Activated T-cell treated with anti-CD3 and anti-CD28 coated beads, Interleukin-2, amount 50 U/mL, for 24 hours (primary cell): ENCODE measurements at regions not wholly inside any gene's neighbourhood (a gene's known extent, or its start where the extent isn't known, plus 50 kb on each side); places are given as distances from the start of the nearest gene placed in this dataset.
"Not testable (repeated sequence)": the region's sequence is repeated elsewhere in the genome, so short reads cannot be mapped to it uniquely, and the experiment has no call there.

Experiments used
- DNase-seq: peaks from one replicate; pipeline ENCODE4 v3.0.0-alpha.2; 2020
- H3K27ac Mint-ChIP-seq: 2 replicates; pipeline ENCODE4 v1.8.0; 2020; ENCODE audit warnings: mild to moderate bottlenecking, mixed read lengths
- H3K27me3 Mint-ChIP-seq: 2 replicates; pipeline ENCODE4 v1.8.0; 2020; ENCODE audit warnings: mixed read lengths
- H3K36me3 Mint-ChIP-seq: 2 replicates; pipeline ENCODE4 v1.8.0; 2020; ENCODE audit warnings: low read depth, mixed read lengths
- H3K4me1 Mint-ChIP-seq: 2 replicates; pipeline ENCODE4 v1.8.0; 2020; ENCODE audit warnings: low read depth, mixed read lengths
- H3K4me3 Mint-ChIP-seq: 2 replicates; pipeline ENCODE4 v1.8.0; 2020; ENCODE audit warnings: mild to moderate bottlenecking, moderate library complexity, mixed read lengths
- H3K9me3 Mint-ChIP-seq: 2 replicates; pipeline ENCODE4 v1.8.0; 2020; ENCODE audit warnings: mixed read lengths

DNA sequence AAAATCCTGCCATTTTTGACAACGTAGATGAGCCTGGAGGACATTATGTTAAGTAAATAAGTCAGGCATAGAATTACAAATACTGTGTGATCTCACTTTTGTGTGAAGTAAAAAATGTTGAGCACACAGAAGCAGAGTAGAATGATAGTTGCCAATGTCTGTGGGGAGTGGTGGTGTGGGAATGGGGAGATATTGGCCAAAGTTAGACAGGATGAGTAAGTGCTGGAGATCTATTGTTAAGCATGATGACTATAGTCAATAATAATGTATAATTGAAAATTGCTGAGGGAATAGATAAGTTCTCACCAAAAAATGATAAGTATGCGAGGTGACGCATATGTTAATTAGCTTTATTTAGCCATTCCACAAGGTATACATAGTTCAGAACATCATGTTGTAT, 92.0 kb downstream of the GPR85 start:
- Mint-ChIP-seq H3K4me3 (no peak overlapping the region), H3K27ac (no peak overlapping the region), H3K36me3 (no peaks in the 10 kb centered on the region), H3K9me3 (no peaks in the 10 kb centered on the region), H3K4me1 (no peaks in the 10 kb centered on the region), H3K27me3 (peaks cover 24% of the 10 kb centered on the region)
- no peak for DNase-seq

DNA sequence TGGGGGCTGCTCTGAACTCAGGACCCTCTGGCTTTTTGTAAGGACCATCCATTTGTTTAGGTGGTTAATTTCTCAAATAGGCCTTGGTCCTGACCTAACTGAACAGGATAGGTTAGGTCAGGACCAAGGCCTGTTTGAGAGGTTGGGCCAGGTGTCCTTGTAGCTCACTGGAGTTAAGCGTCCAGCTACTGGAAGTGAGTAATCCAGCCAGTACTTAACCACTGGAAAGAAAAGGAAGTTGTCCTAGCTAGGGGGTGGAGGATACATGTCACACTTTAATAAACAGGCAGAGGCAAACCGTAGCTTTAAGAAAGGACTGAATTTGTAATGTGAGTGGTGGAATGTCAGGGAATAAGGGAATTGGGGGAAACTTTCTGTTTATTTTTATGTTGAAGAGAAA, 96.0 kb downstream of the GPR85 start:
- no peak overlapping the region for H3K27ac Mint-ChIP-seq
- no peaks in the 10 kb centered on the region for H3K4me1 Mint-ChIP-seq
- no peaks in the 10 kb centered on the region for H3K9me3 Mint-ChIP-seq
- DNase-seq: no peak
- H3K27me3 Mint-ChIP-seq: peaks cover 35% of the 10 kb centered on the region
- no peaks in the 10 kb centered on the region for H3K36me3 Mint-ChIP-seq
- H3K4me3 Mint-ChIP-seq: no peak overlapping the region

DNA sequence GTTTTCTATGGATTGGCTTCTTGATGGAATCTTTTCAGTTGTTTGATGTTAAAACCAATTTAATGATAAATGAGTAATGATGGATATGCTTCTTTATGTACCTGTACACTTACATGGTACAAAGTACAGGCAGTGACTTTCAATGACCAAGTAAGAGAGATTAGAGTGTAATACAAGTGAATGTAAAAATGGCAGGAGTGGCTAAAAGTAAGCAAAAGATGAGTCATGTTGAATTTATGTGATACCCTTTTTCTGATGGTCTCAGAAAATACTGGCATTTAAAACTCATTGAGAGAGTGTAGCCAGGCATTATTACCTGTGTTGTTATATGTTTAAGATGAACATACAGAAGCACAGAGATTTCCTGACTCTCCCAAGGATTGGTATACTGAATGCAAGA, 97.1 kb downstream of the GPR85 start:
- no peak for DNase-seq
- Mint-ChIP-seq H3K27ac (no peak overlapping the region), H3K4me1 (no peaks in the 10 kb centered on the region), H3K4me3 (no peak overlapping the region), H3K9me3 (no peaks in the 10 kb centered on the region), H3K36me3 (no peaks in the 10 kb centered on the region), H3K27me3 (peaks cover 31% of the 10 kb centered on the region)

DNA sequence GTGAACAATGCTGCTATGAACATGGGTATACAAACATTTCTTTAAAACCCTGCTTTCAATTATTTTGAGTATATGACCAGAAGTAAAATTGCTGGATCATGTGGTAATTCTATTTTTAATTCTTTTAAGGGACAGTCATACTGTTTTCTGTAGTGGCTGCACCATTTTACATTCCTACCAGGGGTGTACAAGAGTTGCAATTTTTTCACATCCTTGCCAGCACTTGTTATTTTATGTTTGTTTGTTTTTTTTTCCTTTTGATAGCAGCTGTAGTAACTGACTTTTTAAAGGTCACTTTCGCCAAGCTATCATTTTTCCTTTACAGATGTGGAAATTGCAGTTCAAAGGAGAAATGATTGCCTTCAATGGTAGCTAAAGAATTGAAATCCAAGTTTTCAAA, 99.5 kb downstream of the GPR85 start:
- H3K27ac Mint-ChIP-seq: no peak overlapping the region
- no peaks in the 10 kb centered on the region for H3K9me3 Mint-ChIP-seq
- H3K4me3 Mint-ChIP-seq: no peak overlapping the region
- no peaks in the 10 kb centered on the region for H3K4me1 Mint-ChIP-seq
- H3K27me3 Mint-ChIP-seq: peaks cover 28% of the 10 kb centered on the region
- DNase-seq: no peak
- no peaks in the 10 kb centered on the region for H3K36me3 Mint-ChIP-seq

DNA sequence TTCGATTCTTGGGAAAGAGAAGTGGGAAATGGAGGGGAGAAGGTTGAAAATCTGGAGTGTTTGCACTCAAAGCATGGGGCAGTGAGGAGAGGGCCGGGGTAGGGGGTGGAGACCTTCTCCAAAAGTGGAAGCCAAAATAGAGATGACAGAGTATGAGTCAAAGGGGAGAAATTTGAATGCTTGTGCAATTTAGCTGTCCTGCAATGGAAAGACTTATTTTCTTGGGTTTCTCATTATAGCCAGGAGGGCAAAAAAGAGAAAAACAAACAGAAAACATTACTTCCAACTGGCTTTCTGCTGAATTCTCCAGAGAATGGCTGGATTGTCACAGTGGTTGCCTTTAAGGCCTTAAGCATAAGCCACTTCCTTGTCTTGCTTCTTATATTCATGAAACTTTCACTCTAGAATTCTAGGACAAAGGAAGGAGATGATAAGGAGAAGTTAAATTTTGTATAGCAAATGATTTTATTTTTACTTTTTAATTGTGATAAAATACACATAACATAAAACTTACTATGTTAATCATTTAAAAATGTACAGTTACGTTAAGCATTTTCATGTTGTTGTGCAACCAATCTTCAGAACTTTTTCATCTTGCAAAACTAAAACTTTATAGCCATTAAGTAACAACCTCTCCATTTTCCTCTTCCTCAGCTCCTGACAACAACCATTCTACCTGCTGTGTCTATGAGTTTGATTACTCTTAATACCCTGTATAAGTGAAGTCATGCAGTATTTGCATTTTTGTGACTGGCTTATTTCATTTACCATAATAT, 100.2 kb downstream of the GPR85 start:
- H3K4me3 Mint-ChIP-seq: no peak overlapping the region
- H3K36me3 Mint-ChIP-seq: no peaks in the 10 kb centered on the region
- no peaks in the 10 kb centered on the region for H3K4me1 Mint-ChIP-seq
- no peaks in the 10 kb centered on the region for H3K9me3 Mint-ChIP-seq
- H3K27me3 Mint-ChIP-seq: peaks cover 24% of the 10 kb centered on the region
- no peak overlapping the region for H3K27ac Mint-ChIP-seq
- DNase-seq: no peak

DNA sequence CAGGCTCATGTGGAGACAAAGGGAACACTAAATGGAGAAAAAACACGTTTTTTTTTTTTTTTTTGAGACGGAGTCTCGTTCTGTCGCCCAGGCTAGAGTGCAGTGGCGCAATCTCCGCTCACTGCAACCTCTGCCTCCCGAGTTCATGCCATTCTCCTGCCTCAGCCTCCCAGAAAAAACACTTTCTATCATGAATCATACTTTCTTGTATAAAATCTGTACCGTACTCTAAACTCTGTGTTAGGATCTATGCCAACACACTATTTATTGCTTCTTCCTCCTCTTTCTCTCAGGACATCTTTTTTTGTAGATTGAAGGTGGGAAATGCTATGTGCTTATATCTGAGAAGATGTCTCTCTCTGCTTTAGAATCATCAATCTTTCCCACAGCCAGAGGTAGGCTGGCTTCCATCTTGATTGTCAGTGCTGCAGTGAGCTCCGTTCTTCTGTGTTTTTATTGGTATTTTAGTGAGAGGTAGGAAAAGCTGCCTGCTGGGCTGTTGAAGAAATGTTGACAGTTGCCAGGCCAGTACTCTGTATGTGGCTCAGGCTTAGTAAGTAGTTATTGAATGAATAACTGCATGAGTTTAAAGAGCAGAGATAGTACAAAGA, 101.1 kb downstream of the GPR85 start:
- no peaks in the 10 kb centered on the region for H3K36me3 Mint-ChIP-seq
- DNase-seq: no peak
- no peaks in the 10 kb centered on the region for H3K9me3 Mint-ChIP-seq
- H3K4me1 Mint-ChIP-seq: no peaks in the 10 kb centered on the region
- H3K27me3 Mint-ChIP-seq: peaks cover 24% of the 10 kb centered on the region
- H3K27ac Mint-ChIP-seq: no peak overlapping the region
- H3K4me3 Mint-ChIP-seq: no peak overlapping the region

DNA sequence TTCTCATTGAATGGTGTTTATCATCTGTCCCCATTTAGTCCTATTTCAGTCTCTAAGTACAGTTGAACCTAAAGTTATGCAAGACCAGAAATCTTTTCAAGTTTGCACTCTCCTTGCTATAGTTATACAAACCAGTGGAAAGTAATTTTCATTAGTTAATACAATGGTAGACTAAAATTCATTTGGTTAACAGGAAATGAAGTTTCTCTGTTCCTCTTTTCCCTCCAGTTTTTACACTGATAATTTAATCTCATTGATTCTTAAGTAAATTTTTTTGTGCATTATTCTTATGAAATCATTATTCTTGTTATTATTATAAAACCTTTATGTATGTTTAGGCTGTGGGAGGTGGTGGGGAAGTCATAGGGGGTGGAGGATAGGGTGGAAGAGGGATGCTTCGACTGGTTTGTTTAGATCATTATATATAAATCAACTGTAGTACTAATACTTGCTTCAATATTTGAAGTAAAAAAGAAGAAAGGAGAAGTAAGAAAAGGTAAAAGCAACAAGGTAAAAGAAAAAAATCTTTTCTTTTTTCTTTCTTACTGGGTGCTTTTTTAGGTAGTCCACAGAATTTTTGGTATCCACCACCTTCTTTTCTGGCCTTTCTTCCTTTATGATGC, 104.1 kb downstream of the GPR85 start:
- Mint-ChIP-seq H3K27me3 (peaks cover 7% of the 10 kb centered on the region), H3K4me1 (no peaks in the 10 kb centered on the region), H3K27ac (no peak overlapping the region), H3K4me3 (no peak overlapping the region), H3K9me3 (no peaks in the 10 kb centered on the region), H3K36me3 (no peaks in the 10 kb centered on the region)
- DNase-seq: no peak

DNA sequence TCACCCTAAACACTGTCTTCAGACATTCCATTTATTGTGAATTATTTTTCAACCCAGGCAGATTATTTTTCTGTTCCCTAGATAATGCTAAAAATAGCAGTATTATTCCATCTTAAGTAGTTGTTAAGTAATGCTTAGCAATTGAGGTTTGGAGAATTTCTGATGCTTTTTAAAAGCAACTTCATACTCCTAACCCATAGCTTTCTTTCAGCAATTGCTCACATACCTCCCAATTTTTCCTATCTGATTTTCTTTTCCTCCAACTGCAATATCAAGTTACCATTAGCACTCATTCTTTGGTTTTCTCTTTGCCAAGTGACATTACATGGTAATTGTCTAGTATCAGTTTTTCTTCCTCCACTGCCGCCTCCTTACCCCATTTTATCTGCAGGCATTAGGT, 104.7 kb downstream of the GPR85 start:
- no peak overlapping the region for H3K4me3 Mint-ChIP-seq
- no peak for DNase-seq
- no peak overlapping the region for H3K27ac Mint-ChIP-seq
- no peaks in the 10 kb centered on the region for H3K9me3 Mint-ChIP-seq
- no peaks in the 10 kb centered on the region for H3K4me1 Mint-ChIP-seq
- H3K27me3 Mint-ChIP-seq: peaks cover 2% of the 10 kb centered on the region
- no peaks in the 10 kb centered on the region for H3K36me3 Mint-ChIP-seq

DNA sequence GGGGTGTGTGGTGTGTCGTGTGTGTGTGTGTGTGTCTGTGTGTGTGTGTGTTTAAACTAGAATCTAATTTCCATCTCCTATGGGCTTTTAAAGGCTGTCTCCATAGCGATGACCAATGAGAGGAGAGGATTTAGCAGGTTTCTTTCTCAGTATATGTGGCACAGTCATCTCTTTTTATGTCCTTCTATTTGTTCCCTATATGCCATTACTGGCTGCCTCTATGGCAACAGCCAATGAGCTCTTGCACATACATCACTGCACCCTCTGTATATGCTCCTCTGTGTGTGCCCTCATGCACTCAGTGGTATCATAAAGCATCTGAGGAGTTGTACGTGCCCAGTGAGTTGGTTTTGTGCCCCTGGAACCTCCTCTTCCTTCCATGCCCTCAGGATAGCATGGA, 107.6 kb downstream of the GPR85 start:
- H3K9me3 Mint-ChIP-seq, H3K27ac Mint-ChIP-seq, H3K27me3 Mint-ChIP-seq, H3K4me1 Mint-ChIP-seq, DNase-seq, H3K4me3 Mint-ChIP-seq, H3K36me3 Mint-ChIP-seq: not testable (repeated sequence)

DNA sequence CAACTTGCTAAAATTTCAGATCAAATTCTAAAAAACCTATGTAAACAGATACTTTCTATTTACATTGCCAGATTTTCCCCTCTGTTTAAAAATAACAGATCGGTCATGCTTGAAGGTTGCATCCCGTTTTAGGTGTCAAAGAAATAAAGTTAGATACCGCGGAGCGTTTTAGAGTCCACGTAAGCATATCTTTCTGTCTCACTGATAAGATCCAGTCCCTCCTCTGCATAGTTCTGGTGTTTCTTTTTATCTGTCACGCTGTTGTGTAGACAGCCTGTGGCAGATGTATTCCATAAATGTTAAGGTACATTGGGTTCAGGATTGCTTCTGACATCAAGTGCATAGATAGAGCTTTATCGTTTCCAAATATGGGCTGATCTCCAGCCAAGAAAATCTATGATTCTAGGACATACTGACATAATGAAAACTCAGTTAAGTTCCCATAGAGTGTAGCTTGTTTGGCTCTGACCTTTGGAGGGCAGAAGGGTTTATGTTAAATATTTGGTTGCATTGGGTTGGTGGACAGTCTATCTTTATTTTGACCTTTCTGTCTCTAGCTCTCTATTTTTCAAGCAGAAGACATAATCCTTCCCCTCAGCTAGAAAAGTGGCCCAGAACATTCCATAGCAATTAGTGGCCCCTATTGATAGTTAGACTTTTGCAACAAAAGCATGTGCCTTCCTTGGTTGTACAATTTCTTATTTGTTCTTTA, 109.2 kb downstream of the GPR85 start:
- H3K4me3 Mint-ChIP-seq, H3K36me3 Mint-ChIP-seq, H3K9me3 Mint-ChIP-seq, H3K27ac Mint-ChIP-seq, H3K4me1 Mint-ChIP-seq, DNase-seq, H3K27me3 Mint-ChIP-seq: not testable (repeated sequence)

DNA sequence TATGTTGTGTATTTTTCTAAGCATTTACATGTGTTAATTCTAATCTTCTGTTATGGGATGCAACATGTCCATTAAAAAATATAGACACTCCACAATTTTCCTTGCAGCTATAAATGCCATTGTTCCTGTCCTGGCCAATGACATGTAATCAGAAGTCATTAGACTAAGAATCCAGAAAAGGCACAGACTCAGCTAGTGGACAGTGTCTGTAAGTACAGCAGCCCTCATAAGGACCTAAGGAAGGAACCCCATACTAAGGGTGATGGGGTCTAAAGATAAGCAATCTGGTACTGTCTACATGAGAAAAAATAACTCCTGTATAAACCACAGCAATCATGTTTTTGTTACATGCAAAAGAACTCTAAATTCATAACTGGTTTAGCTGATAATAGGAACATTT, 115.9 kb downstream of the GPR85 start:
- Mint-ChIP-seq H3K9me3 (no peaks in the 10 kb centered on the region), H3K27me3 (peaks cover 27% of the 10 kb centered on the region), H3K4me3 (no peak overlapping the region), H3K36me3 (no peaks in the 10 kb centered on the region), H3K4me1 (no peaks in the 10 kb centered on the region), H3K27ac (no peak overlapping the region)
- no peak for DNase-seq

DNA sequence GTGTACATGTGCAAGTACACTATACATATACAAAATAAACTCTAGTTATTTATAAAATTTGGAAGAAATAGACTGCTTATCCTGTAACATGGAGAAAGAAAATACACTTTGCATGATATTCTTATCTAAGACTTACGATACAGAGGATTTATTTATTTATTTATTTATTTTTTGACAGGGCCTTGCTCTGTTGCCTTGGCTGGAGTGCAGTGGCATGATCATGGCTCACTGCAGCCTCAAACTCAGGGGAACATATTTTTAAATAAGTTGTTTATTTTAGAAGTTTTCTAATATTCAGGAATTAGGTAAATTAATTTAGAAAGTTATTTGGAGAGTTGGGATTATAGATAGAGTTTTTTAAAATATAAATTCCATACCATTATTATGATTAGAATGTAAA, 116.7 kb downstream of the GPR85 start:
- no peak for DNase-seq
- Mint-ChIP-seq H3K4me1 (no peaks in the 10 kb centered on the region), H3K27me3 (peaks cover 27% of the 10 kb centered on the region), H3K27ac (no peak overlapping the region), H3K36me3 (no peaks in the 10 kb centered on the region), H3K9me3 (no peaks in the 10 kb centered on the region), H3K4me3 (no peak overlapping the region)

DNA sequence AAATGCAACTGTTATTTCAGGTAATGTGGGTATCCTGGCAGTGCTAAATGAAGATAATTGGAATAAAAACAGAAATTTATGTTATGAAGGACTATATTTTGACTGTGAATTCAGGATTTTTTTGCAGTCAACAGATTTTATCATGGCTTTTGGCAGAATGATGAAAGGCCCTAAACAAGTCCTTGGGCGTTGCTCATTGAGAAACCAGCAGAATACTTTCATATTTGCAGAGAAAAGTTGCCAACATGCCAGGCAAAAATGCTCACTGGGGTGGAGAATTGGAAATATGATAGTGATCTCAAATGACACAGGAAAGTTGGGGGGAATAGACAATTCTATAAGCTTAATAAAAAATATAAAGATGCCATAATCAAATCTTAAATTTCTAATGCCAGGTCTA, 121.1 kb downstream of the GPR85 start:
- Mint-ChIP-seq H3K4me1 (no peaks in the 10 kb centered on the region), H3K36me3 (no peaks in the 10 kb centered on the region), H3K4me3 (no peak overlapping the region), H3K27ac (no peak overlapping the region), H3K27me3 (peaks cover 30% of the 10 kb centered on the region), H3K9me3 (no peaks in the 10 kb centered on the region)
- DNase-seq: no peak

DNA sequence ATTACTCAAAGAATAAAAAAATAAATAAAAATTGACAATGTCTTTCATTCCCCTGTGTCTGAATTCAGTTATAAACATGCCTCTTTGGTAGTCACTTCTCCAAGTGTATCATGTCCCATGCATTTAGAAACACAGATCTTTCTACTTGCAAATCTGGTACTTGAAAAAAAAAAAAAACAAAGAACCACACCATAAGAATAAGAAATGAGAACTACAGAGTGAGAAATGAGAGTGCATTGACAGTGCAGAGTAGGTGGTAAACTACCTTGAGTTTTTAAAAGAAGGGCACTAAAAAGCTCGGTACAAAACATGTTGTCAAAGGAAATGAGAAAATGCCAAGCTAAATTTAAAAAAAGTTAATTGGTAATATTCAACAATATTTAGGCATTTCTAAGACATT, 123.0 kb downstream of the GPR85 start:
- Mint-ChIP-seq H3K4me1 (no peaks in the 10 kb centered on the region), H3K9me3 (no peaks in the 10 kb centered on the region), H3K27ac (no peak overlapping the region), H3K27me3 (peaks cover 30% of the 10 kb centered on the region), H3K4me3 (no peak overlapping the region), H3K36me3 (no peaks in the 10 kb centered on the region)
- no peak for DNase-seq

DNA sequence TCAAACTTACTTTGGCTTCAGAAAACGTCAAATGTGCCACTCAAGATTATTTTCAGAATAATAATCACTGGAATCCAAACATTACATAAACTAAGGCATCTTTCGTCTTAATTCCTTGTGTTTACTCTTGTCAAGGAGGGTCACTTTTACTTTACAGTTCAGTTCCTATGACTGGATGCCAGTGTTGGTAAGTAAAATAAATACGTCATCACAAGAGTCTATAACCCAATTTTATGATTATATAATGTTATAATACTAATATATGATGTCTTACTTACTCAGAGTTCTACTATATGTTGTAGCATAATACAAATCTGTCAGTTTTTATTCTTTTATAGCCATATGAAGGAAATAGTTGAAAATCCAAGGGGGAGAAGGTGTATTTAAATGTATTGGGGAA, 123.8 kb downstream of the GPR85 start:
- Mint-ChIP-seq H3K27ac (no peak overlapping the region), H3K4me3 (no peak overlapping the region)

More for the DNA sequence above, 123.8 kb downstream of the GPR85 start:
- H3K36me3 Mint-ChIP-seq: no peaks in the 10 kb centered on the region
- DNase-seq: no peak
- H3K27me3 Mint-ChIP-seq: peaks cover 30% of the 10 kb centered on the region
- H3K9me3 Mint-ChIP-seq: no peaks in the 10 kb centered on the region
- no peaks in the 10 kb centered on the region for H3K4me1 Mint-ChIP-seq
